GM10248 (cell line): ENCODE measurements at regions not wholly inside any gene's neighbourhood (a gene's known extent, or its start where the extent isn't known, plus 50 kb on each side); places are given as distances from the start of the nearest gene placed in this dataset.

ENCODE experiments used
- CTCF ChIA-PET: fragments of 300-600 bp; sonication (Branson Sonifier 250); formaldehyde crosslinking; extraction: SDS; loops from one replicate; lab custom pipeline; 2021; ENCODE audit warnings: antibody characterized with exemption; lab: Yijun Ruan, JAX
- POLR2A ChIA-PET: fragments of 350-650 bp; sonication (Branson Sonifier 250); formaldehyde crosslinking; extraction: SDS; loops from one replicate; lab custom pipeline; 2020; ENCODE audit warnings: antibody characterized with exemption; lab: Yijun Ruan, JAX
- DNase-seq: peaks from one replicate; pipeline ENCODE4 v3.0.0; 2012; ENCODE audit errors: extremely low spot score
- CTCF ChIP-seq: IDR thresholded peaks from 2 replicates; pipeline ENCODE4 v1.5.1; 2012; ENCODE audit warnings: mild to moderate bottlenecking, low read depth; ENCODE audit errors: extremely low read depth, missing control alignments, control extremely low read depth

DNA sequence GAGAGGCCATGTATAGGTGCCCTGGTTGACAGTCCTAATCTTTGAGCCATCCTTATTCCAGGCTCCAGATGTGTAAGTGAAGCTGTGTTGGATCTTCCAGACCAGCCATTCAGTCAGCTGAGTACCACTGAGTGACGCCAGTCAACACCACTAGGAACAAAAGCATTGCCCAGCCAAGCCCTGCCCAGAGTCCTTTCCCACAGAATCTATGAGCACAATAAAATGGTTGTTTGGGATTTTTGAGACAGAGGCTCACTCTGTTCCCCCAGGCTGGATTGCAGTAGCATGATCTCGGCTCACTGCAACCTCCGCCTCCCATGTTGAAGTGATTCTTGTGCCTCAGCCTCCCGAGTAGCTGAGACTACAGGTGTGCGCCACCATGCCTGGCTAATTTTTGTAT is 262.5 kb downstream of the BCOR start:
- CTCF ChIA-PET: interaction anchor here (1.2 to 1.3 kb wide), 2 partner anchors 19 to 28 kb away, joined by 3 to 6 read pairs; no protein-coding TSS in a partner anchor
- no peak for DNase-seq
- TF ChIP-seq CTCF: no peak
- POLR2A ChIA-PET: no interaction called here

- CTCF ChIA-PET: interaction anchor here (1.2 to 1.3 kb wide), 2 partner anchors 20 to 29 kb away, joined by 3 to 6 read pairs; no protein-coding TSS in a partner anchor
- TF ChIP-seq CTCF: no peak
- POLR2A ChIA-PET: no interaction called here
- DNase-seq: no peak
These were observed 262.0 kb downstream of the BCOR start for GRCh38 chrX:39835776-39836175.

- POLR2A ChIA-PET: no interaction called here
- CTCF ChIA-PET: no interaction called here
- no peak for TF ChIP-seq CTCF
- no peak for DNase-seq
These were observed 260.8 kb downstream of the BCOR start for GRCh38 chrX:39836802-39837420.

DNA sequence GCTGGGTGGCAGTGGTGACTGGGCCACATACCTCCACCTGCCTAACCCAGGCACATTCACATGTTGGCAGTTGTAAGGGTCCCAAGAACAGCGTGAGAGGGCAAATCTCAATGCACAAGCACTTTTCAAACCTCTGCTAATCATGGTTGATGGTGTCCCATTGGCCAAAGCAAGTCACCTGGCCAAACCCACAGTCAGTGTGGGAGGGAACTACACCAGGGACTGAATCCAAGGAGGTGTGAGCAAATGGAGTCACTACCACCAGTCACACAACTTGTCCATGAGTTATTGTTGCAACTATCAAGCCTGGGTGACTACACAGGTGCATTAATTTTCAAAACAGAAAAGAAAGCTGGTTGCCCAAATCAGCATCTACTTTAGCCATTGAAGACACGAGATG is 260.1 kb downstream of the BCOR start:
- TF ChIP-seq CTCF: no peak
- POLR2A ChIA-PET: no interaction called here
- CTCF ChIA-PET: interaction anchor here (1.3 kb wide), 1 partner anchor 13 kb away, joined by 3 read pairs; no protein-coding TSS in a partner anchor
- DNase-seq: no peak

GRCh38 chrX:39839371-39839770 is 258.4 kb downstream of the BCOR start:
- DNase-seq: no peak
- TF ChIP-seq CTCF: no peak
- ChIA-PET POLR2A (no interaction called here), CTCF (interaction anchor here (2.0 kb wide), 1 partner anchor 10 kb away, joined by 5 read pairs; no protein-coding TSS in a partner anchor)

DNA sequence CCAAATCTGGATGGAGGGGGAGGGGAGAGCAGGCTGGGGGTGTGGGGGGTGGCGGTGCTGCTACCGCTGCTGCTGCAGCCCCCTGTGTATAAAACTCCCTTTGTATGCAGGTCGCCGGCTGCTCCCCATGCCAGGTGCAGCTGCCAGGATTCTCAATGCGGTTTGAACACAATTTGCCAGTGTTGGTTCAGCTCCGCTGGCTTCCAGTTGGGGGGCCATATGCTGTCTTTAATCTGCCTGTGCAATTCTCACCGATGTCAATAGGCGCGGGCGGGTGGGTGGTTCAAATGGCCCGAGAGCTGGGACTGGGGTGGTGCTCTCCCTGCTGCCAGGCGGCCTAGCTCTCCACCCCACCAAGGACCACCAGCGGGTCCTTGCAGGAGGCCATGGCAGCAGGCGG is 257.6 kb downstream of the BCOR start:
- no peak for DNase-seq
- no peak for TF ChIP-seq CTCF
- ChIA-PET POLR2A (no interaction called here), CTCF (interaction anchor here (2.0 kb wide), 1 partner anchor 11 kb away, joined by 5 read pairs; no protein-coding TSS in a partner anchor)
